GM19193 (cell line): ENCODE measurements at regions not wholly inside any gene's neighbourhood (a gene's known extent, or its start where the extent isn't known, plus 50 kb on each side); places are given as distances from the start of the nearest gene placed in this dataset.

Source experiments
- POLR2A ChIP-seq: IDR thresholded peaks from 4 replicates; pipeline ENCODE4 v1.6.1; 2011; ENCODE audit not compliant: insufficient read depth, insufficient read length; ENCODE audit errors: extremely low read depth

DNA sequence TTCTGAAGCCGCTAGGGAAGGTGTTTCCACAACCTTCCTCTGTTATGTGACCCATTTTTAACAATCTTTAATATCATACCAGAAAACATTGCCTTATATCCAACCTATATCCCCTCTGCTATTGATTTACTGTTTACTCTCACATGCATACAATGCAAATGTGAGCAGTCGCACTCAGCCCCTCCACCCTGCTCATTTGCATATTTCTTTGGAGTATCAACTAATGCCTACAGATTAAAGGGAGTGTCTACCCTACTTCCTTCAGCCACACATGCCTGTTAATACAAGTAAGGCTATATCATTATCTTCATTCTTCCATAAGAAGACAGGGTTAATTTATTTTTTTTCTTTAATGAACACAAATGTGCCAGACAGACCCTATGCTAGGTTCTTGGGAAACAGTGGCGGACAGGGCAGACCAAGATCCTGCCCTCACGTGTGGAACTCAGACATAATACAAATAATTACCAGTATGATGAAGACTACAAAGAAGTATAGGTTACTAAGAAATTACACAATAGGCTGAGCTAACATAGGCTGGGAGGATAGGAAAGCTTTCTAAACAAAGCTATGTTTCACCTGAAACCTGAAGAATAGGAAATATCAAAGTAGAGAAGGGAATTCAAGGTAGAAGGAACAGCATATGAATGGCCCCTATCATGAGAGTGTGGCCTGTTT is 107.3 kb upstream of the MDM1 start:
- TF ChIP-seq POLR2A, result no peak

DNA sequence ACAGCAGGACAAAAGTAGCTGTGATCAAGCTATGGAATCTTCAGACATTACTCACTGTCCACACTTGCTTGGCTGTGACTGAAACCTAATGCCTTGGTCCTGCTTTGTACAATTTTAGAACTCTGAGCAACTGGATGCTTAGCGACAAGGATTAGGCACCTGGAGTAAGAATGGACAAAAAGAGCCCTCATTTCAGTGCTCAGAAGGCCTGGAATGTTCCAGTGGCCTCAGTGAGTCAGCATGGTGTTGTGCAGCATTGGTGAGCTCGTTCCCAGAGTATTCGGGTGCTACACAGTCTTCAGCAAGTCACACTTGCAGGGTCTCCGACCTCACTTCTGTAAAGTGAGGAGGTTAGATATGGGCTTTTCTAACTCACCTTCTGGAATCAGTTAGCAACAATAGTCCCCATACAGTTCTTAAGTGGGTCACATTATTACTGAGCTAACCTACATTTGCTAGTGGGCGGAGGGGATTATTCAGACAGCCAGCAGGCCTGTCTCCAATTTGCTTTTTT is 108.0 kb upstream of the MDM1 start:
- TF ChIP-seq POLR2A, result no peak

- no peak for TF ChIP-seq POLR2A
These were observed 109.0 kb upstream of the MDM1 start for GRCh38 chr12:68441167-68441566.

- TF ChIP-seq POLR2A, result no peak
These were observed 113.7 kb upstream of the MDM1 start for GRCh38 chr12:68445824-68446223.

DNA sequence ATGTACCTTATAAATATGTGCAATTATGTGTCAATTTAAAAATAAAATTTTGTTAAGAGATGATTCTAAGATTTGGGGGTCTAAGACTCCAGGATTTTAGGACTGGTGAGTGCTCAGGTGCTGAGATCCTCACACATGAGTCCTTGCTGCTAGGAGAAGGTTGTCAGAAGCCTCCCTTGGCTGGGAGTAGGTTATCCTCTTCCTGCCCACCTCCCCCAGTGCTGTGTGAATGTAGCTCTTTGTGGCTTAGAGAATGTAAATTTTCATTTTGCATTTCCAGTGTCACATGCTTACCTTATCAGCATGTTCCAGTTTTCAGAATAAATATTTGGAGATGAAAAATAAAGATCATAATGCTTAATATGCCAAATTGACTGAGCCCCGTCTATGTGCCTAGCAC is 114.2 kb upstream of the MDM1 start:
- no peak for TF ChIP-seq POLR2A

DNA sequence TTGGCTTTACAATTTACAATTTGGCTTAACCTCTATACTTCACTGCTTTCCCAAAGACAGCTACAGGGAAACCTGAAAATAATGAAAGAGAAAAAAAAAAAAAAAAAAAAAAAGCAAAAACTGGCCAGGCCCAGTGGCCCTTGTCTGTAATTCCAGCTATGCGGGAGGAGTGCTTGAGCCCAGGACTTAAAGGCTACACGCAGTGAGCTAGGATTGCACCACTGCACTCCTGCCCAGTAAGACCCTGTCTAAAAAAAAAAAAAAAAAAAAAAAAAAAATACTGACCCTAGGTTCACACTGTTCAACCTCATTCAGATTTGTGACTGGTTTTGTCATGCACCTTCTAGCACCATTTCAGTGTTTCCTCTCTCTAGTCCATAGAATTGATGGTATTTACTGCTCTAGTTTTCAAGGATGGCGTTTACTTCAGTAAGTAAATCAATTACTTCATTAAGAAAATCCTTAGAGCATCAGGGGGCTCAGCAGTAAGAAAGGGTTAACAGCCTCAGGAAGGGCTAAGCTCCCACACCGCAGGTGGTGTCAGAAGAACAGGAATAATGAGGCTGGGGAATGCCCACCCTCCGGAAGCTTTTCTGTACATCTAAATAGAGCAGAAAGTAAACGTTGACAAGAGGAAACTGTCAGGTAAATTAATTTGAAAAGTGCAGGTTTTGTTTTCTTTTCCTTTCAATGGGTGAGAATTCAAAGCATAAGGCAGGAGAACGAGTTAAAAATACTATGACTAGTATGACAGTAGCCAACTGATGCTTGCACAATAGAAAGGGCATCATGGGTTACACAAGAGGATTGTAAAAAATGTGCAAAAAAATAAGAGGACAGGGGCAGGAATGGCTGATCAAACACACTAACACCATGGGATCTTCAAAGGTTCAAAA is 115.0 kb upstream of the MDM1 start:
- no peak for TF ChIP-seq POLR2A

DNA sequence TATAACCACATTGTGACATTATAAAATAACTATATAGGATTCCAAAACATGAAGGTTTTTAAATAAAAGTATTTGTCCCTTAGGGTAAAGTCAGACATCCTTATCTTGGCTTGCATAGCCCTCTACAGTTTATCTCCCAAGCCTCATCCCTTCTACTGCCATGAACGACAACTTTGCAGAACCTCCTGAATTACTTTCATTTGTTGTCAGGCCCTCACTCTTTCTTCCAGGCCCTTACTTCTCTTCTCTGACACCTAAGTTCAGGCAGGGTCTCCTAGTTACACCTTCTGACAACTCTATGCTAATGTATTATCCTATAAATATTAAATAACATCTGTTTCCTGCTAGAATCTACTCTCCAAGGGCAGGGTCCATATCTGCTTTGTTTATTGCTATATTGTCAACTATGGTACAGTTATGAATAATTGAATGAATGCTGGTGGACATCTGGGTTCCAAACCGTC is 115.7 kb upstream of the MDM1 start:
- TF ChIP-seq POLR2A, result no peak

DNA sequence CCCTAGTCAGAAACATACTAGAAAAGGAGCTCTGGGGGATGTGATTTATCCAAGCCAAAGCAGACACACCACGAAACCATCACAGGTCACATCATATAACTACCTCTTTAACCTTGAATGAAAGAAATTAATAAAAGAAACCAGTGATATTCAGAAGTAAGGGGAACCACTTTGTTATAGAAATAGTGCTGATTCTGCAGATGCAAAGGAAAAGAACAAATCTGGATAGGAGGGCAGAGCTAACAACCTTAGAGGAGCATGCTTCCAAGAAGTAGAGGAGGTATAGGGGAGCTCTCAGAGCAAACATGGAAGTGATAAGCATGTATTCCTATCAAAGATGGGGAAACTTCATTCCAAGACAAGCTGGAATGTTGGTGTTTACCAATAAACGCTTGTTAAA is 117.0 kb upstream of the MDM1 start:
- TF ChIP-seq POLR2A, result no peak

- TF ChIP-seq POLR2A, result no peak
These were observed 118.7 kb upstream of the MDM1 start for GRCh38 chr12:68450947-68451260.

DNA sequence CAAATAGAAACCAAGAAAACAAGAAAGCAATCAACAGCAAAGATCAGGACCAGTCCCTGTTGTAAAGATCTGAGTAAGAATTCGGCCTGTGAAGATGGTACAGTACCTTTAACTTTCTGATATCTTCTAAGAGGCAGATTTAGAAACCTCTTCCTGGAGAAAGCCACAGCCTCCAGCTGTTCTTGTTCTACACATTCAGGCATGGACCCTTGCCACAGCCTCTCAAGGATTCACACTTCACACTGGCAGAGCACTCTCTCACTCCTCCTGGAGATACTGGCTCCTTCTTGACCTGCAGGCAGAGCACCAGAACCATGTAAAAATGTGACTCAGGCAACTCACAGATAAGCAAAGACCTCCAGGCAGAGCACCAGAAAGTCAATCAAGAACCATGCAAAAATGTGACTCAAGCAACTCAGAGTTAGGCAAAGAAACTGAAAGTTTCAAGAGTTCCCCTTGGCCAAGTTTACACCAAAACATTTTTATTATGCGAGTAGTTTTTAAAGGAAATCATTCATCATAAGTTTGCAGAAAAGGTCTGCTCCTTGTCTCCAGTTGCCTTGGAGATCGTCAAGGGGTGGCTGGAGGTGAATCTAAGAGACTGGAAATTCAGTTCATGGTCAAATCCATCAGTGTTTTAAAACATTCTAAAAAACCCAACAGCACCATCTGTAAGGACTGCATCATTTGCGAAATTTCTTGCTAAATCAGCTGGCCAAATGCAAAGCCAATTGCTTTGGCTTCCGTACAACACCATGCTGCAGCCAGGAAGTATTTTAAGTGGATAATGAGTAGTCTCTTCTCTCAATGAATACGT is 119.3 kb upstream of the MDM1 start:
- TF ChIP-seq POLR2A, result peak; percentile 26

DNA sequence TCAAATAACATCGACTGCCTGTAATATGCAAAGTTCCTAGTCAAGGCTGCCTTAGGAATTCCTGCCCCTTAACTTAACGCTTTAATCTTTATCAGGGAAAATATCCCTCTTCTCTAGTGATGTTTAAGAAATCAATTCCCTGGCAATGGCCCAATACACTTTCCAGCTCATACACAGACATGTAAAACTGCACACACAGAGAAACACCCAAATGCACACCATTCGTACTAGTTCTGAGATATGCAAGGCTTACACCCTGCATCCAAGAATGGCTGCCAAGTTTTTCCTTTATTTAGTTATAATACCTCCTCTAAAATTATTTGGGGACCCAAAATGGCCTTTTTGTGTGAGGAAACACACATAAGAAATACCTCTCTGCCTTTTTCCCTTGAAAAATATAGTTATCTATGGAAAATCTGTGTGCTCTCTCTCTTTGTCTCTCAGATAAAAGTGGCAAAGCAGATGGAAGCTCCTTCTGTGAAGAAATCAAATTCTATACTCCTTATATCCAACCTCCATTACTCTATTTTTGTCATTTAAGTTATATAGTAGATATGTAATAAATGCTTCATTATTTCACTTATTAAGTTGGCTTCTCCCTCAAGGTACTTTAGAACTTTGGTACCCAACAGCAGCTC is 120.0 kb upstream of the MDM1 start:
- TF ChIP-seq POLR2A, result no peak

GRCh38 chr12:68453278-68453677 is 121.1 kb upstream of the MDM1 start:
- no peak for TF ChIP-seq POLR2A

DNA sequence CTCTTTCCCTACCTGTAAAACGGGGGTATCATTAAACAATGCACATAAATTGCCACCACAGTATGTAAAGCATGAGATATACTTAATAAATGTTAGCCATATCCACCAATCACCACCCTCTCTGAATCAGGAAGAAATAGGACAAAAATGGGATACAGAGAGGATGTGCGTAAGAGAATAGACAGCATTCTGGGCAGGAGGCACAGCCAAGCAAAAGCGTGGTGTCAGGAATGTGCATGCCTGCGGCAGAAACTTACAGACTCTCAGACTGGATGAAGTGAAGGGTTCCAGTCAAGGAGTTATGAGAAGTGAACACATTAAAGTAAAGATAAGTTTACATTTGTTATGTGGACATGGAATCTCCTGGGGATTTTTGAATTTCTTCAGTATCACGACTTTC is 121.7 kb upstream of the MDM1 start:
- TF ChIP-seq POLR2A, result no peak

GRCh38 chr12:68454892-68455291 is 122.7 kb upstream of the MDM1 start:
- TF ChIP-seq POLR2A, result no peak
